SK-N-SH (cell line): ENCODE measurements at regions not wholly inside any gene's neighbourhood (a gene's known extent, or its start where the extent isn't known, plus 50 kb on each side); places are given as distances from the start of the nearest gene placed in this dataset.

Source experiments
- CTCF ChIA-PET: fragments of 300-600, 350-600 bp; formaldehyde crosslinking; extraction: SDS; loops from one replicate; lab custom pipeline; 2021; lab: Yijun Ruan, JAX
- POLR2A ChIA-PET: fragments of 350-600 bp; sonication (Branson Sonifier 250); formaldehyde crosslinking; extraction: SDS; loops from one replicate; lab custom pipeline; 2020; ENCODE audit warnings: antibody characterized with exemption, inconsistent platforms; lab: Yijun Ruan, JAX
- DNase-seq: peaks from one replicate; pipeline ENCODE4 v3.0.0; 2012
- H2AFZ ChIP-seq: fragments of 200-600 bp; sonication (generic); 2 replicates; pipeline ENCODE4 v1.8.1; 2016; ENCODE audit warnings: antibody characterized with exemption, mild to moderate bottlenecking, low read depth
- H3F3A ChIP-seq: fragments of 200-600 bp; sonication (generic); replicated peaks from 2 replicates; pipeline ENCODE3; 2016; ENCODE audit warnings: antibody characterized with exemption, mild to moderate bottlenecking; ENCODE audit not compliant: insufficient read depth
- H3K27ac ChIP-seq, 2 experiments: fragments of 200-500 bp in 1 of 2; fragments of 200-600 bp in 1 of 2; sonication (Bioruptor generic) in 1 of 2; sonication (generic), shearing (Covaris generic) in 1 of 2; 2 replicates each; pipeline versions ENCODE4 v1.5.1 to v1.6.1; 2014 to 2016; ENCODE audit warnings: low read depth in 2 of 2, inconsistent platforms in 1 of 2, low read length in 1 of 2, mild to moderate bottlenecking in 1 of 2, mixed read lengths in 1 of 2
- H3K27me3 ChIP-seq: fragments of 200-600 bp; sonication (generic), shearing (Covaris generic); 2 replicates; pipeline ENCODE4 v1.6.1; 2016; ENCODE audit warnings: mixed run types; ENCODE audit not compliant: insufficient read depth
- H3K36me3 ChIP-seq, 2 experiments: fragments of 200-500 bp in 1 of 2; fragments of 200-600 bp in 1 of 2; sonication (Bioruptor generic) in 1 of 2; sonication (generic) in 1 of 2; replicated peaks in 1 of 2; 2 replicates each; pipeline versions ENCODE3 to v1.5.1; 2014 to 2016; ENCODE audit warnings: low read length in 1 of 2, mild to moderate bottlenecking in 1 of 2; ENCODE audit not compliant: insufficient read depth in 2 of 2, control insufficient read depth in 1 of 2
- H3K4me1 ChIP-seq, 2 experiments: fragments of 200-500 bp in 1 of 2; fragments of 200-600 bp in 1 of 2; sonication (Bioruptor generic) in 1 of 2; sonication (generic), shearing (Covaris generic) in 1 of 2; 2 replicates each; pipeline versions ENCODE4 v1.5.1 to v1.6.1; 2014 to 2016; ENCODE audit warnings: low read depth in 1 of 2, low read length in 1 of 2, mixed run types in 1 of 2; ENCODE audit not compliant: insufficient read depth in 2 of 2, control insufficient read depth in 1 of 2
- H3K4me2 ChIP-seq: fragments of 200-600 bp; sonication (generic), shearing (Covaris generic); 2 replicates; pipeline ENCODE4 v1.6.1; 2017; ENCODE audit warnings: mixed run types
- H3K4me3 ChIP-seq, 2 experiments: fragments of 200-500 bp in 1 of 2; fragments of 200-600 bp in 1 of 2; sonication (Bioruptor generic) in 1 of 2; sonication (generic), shearing (Covaris generic) in 1 of 2; 2 replicates each; pipeline versions ENCODE4 v1.5.1 to v1.8.1; 2014 to 2016; ENCODE audit warnings: low read depth in 2 of 2, inconsistent platforms in 1 of 2, low read length in 1 of 2, mild to moderate bottlenecking in 1 of 2, mixed read lengths in 1 of 2, moderate library complexity in 1 of 2
- H3K79me2 ChIP-seq: fragments of 200-600 bp; sonication (generic); 2 replicates; pipeline ENCODE4 v1.8.1; 2017; ENCODE audit warnings: mild to moderate bottlenecking; ENCODE audit not compliant: insufficient read depth
- H3K9ac ChIP-seq: fragments of 200-600 bp; sonication (generic); 2 replicates; pipeline ENCODE4 v1.6.1; 2017; ENCODE audit warnings: mixed run types
- H3K9me2 ChIP-seq: fragments of 200-600 bp; sonication (generic); 2 replicates; pipeline ENCODE4 v1.6.1; 2017; ENCODE audit warnings: mixed run types
- H3K9me3 ChIP-seq: fragments of 200-600 bp; sonication (generic); 2 replicates; pipeline ENCODE4 v1.6.1; 2017; ENCODE audit warnings: mixed run types, mild to moderate bottlenecking, moderate library complexity
- H4K20me1 ChIP-seq: fragments of 200-600 bp; sonication (generic); 2 replicates; pipeline ENCODE4 v1.6.1; 2017; ENCODE audit warnings: mild to moderate bottlenecking, mixed run types; ENCODE audit not compliant: insufficient read depth
- CHD2 ChIP-seq: fragments of 150-350 bp; IDR thresholded peaks from 2 replicates; pipeline ENCODE4 v1.6.1; 2018; ENCODE audit warnings: low read length; ENCODE audit not compliant: partially characterized antibody
- ELF1 ChIP-seq: IDR thresholded peaks from 2 replicates; pipeline ENCODE4 v1.4.0; 2012
- EP300 ChIP-seq, 2 experiments: IDR thresholded peaks; 2 replicates each; pipeline versions ENCODE4 v1.4.0 to v1.6.1; 2012; ENCODE audit warnings: borderline replicate concordance in 1 of 2, low read depth in 1 of 2, low read length in 1 of 2
- FOXJ3 ChIP-seq: sonication (generic); formaldehyde crosslinking; IDR thresholded peaks from 2 replicates; pipeline ENCODE4 v1.5.1; 2020; ENCODE audit warnings: mild to moderate bottlenecking, missing genetic modification reagents
- FOXM1 ChIP-seq: IDR thresholded peaks from 2 replicates; pipeline ENCODE4 v1.4.0; 2012; ENCODE audit warnings: low read depth, mild to moderate bottlenecking
- GABPA ChIP-seq: IDR thresholded peaks from 2 replicates; pipeline ENCODE4 v1.4.0; 2012; ENCODE audit warnings: low read depth, mild to moderate bottlenecking
- JUND ChIP-seq: IDR thresholded peaks from 2 replicates; pipeline ENCODE4 v1.4.0; 2012
- MAX ChIP-seq: IDR thresholded peaks from 2 replicates; pipeline ENCODE4 v1.4.0; 2012; ENCODE audit warnings: low read depth
- MEF2A ChIP-seq: IDR thresholded peaks from 2 replicates; pipeline ENCODE4 v1.4.0; 2012; ENCODE audit warnings: low read depth, borderline replicate concordance
- MXI1 ChIP-seq: IDR thresholded peaks from 2 replicates; pipeline ENCODE4 v1.6.1; 2012; ENCODE audit warnings: mild to moderate bottlenecking, low read depth, low read length, improper control_type of control experiment
- PBX3 ChIP-seq: IDR thresholded peaks from 2 replicates; pipeline ENCODE4; 2012
- REST ChIP-seq: IDR thresholded peaks from 2 replicates; pipeline ENCODE4 v1.6.1; 2012; ENCODE audit warnings: mild to moderate bottlenecking, low read depth, low read length, moderate library complexity
- RXRA ChIP-seq: IDR thresholded peaks from 2 replicates; pipeline ENCODE4 v1.4.0; 2012; ENCODE audit warnings: low read depth, mild to moderate bottlenecking, borderline replicate concordance
- SIN3A ChIP-seq: IDR thresholded peaks from 2 replicates; pipeline ENCODE4 v1.6.1; 2012; ENCODE audit warnings: low read depth, mild to moderate bottlenecking, low read length, moderate library complexity, borderline replicate concordance
- TAF1 ChIP-seq: IDR thresholded peaks from 2 replicates; pipeline ENCODE4 v1.6.1; 2012; ENCODE audit warnings: low read depth, mild to moderate bottlenecking, low read length, moderate library complexity, borderline replicate concordance
- TEAD4 ChIP-seq: IDR thresholded peaks from 2 replicates; pipeline ENCODE4 v1.4.0; 2012; ENCODE audit warnings: mild to moderate bottlenecking, borderline replicate concordance; ENCODE audit not compliant: insufficient read depth
- USF1 ChIP-seq: IDR thresholded peaks from 2 replicates; pipeline ENCODE4 v1.4.0; 2012; ENCODE audit warnings: low read depth, borderline replicate concordance
- YY1 ChIP-seq: IDR thresholded peaks from 2 replicates; pipeline ENCODE4 v1.4.0; 2012; ENCODE audit warnings: low read depth, mild to moderate bottlenecking
- ZBTB33 ChIP-seq: IDR thresholded peaks from 2 replicates; pipeline ENCODE4 v1.4.0; 2012; ENCODE audit warnings: low read depth, borderline replicate concordance
- WGBS: methylation state at CpG from one replicate; pipeline ENCODE4 v1.1.6; 2017; ENCODE audit warnings: low lambda C conversion rate; 5-methylcytosine and 5-hydroxymethylcytosine counted together

GRCh38 chr2:41899189-41899588, 148.6 kb upstream of the PKDCC start:
- WGBS: 64% methylated on average over 2 of the region's 2 CpGs
- ChIA-PET CTCF (interaction anchor here (0.7 to 6.5 kb wide), 8 partner anchors 10 to 1495 kb away, joined by 3 to 31 read pairs (median 4); no protein-coding TSS in a partner anchor), POLR2A (no interaction called here)
- Histone ChIP-seq H3K27me3 (peaks cover 42% of the 10 kb centered on the region; the same call in 1 of the 2 replicates), H3K27ac (no peak overlapping the region), H3K36me3 (no peaks in the 10 kb centered on the region), H3K9me2 (no peaks in the 10 kb centered on the region), H2AFZ (no peak overlapping the region), H3K4me3 (no peak overlapping the region), H4K20me1 (no peaks in the 10 kb centered on the region), H3F3A (no peaks in the 10 kb centered on the region), H3K79me2 (no peaks in the 10 kb centered on the region), H3K4me2 (no peak overlapping the region), H3K9me3 (no peaks in the 10 kb centered on the region), H3K4me1 (peaks cover 3 to 23% of the 10 kb centered on the region in 2 experiments; a peak in 2 of 4 replicates), H3K9ac (no peak overlapping the region)
- no peak for DNase-seq
- TF ChIP-seq MEF2A: no peak
- no peak for TF ChIP-seq MXI1
- TF ChIP-seq PBX3: no peak

GRCh38 chr2:41900101-41900577, 147.7 kb upstream of the PKDCC start:
- peaks cover 34% of the 10 kb centered on the region; the same call in 1 of the 2 replicates for H3K27me3 ChIP-seq
- H3K9me2 ChIP-seq: no peaks in the 10 kb centered on the region
- no peak overlapping the region for H3K4me2 ChIP-seq
- H2AFZ ChIP-seq: no peak overlapping the region
- no peak overlapping the region for H3K4me3 ChIP-seq
- no peaks in the 10 kb centered on the region for H3K79me2 ChIP-seq
- no peaks in the 10 kb centered on the region for H4K20me1 ChIP-seq
- POLR2A ChIA-PET: no interaction called here
- peaks cover 3 to 20% of the 10 kb centered on the region in 2 experiments; a peak in 2 of 4 replicates for H3K4me1 ChIP-seq
- DNase-seq: no peak
- H3K9me3 ChIP-seq: no peaks in the 10 kb centered on the region
- no peaks in the 10 kb centered on the region for H3F3A ChIP-seq
- no peaks in the 10 kb centered on the region for H3K36me3 ChIP-seq
- no peak overlapping the region for H3K27ac ChIP-seq
- 10% methylated on average over 1 of the region's 1 CpG for WGBS
- H3K9ac ChIP-seq: no peak overlapping the region
- CTCF ChIA-PET: interaction anchor here (0.7 to 6.5 kb wide), 8 partner anchors 11 to 1496 kb away, joined by 3 to 31 read pairs (median 4); no protein-coding TSS in a partner anchor
- TF ChIP-seq JUND (no peak), ZBTB33 (no peak), TAF1 (no peak), SIN3A (no peak), YY1 (no peak), RXRA (no peak), ELF1 (no peak), MEF2A (no peak), GABPA (no peak), REST (no peak), FOXM1 (no peak), FOXJ3 (no peak), CHD2 (no peak), EP300 (IDR thresholded peaks at IDR 0.05; ENCODE audit: borderline replicate concordance in 1 of 2, low read depth in 1 of 2, low read length in 1 of 2) (no peak), USF1 (no peak), TEAD4 (no peak), MAX (no peak)
